ENCODE measurements at regions not wholly inside any gene's neighbourhood (a gene's known extent, or its start where the extent isn't known, plus 50 kb on each side); places are given as distances from the start of the nearest gene placed in this dataset.
"Not testable (repeated sequence)": the region's sequence is repeated elsewhere in the genome, so short reads cannot be mapped to it uniquely, and the experiment has no call there.

DNA sequence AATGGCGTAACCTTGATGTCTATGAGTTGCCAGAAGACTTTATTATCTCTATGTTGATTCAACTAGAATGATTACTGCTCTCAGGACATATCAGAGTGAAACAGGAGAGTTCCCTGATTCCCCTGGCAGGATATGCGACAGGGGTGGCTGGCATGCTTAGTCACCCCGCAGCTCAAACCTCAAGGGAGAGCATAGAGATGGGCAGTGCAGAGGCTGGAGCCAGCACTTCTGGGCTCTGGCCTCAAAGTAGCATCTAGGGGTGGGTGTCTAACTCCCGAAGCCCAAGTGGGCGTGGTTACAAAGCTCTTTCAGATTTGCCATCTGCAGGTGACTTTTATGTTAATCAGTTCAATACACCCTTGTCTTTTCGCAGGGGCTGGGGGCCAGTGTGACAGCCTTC, 391.6 kb downstream of the ADCYAP1 start:
- DNase-seq (ENCODE audit: extremely low read depth, low read depth): no peak
- TF ChIP-seq, protein P1, sequence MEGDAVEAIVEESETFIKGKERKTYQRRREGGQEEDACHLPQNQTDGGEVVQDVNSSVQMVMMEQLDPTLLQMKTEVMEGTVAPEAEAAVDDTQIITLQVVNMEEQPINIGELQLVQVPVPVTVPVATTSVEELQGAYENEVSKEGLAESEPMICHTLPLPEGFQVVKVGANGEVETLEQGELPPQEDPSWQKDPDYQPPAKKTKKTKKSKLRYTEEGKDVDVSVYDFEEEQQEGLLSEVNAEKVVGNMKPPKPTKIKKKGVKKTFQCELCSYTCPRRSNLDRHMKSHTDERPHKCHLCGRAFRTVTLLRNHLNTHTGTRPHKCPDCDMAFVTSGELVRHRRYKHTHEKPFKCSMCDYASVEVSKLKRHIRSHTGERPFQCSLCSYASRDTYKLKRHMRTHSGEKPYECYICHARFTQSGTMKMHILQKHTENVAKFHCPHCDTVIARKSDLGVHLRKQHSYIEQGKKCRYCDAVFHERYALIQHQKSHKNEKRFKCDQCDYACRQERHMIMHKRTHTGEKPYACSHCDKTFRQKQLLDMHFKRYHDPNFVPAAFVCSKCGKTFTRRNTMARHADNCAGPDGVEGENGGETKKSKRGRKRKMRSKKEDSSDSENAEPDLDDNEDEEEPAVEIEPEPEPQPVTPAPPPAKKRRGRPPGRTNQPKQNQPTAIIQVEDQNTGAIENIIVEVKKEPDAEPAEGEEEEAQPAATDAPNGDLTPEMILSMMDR (IDR thresholded peaks at IDR 0.05; ENCODE audit: low read depth, low read length): no peak

DNA sequence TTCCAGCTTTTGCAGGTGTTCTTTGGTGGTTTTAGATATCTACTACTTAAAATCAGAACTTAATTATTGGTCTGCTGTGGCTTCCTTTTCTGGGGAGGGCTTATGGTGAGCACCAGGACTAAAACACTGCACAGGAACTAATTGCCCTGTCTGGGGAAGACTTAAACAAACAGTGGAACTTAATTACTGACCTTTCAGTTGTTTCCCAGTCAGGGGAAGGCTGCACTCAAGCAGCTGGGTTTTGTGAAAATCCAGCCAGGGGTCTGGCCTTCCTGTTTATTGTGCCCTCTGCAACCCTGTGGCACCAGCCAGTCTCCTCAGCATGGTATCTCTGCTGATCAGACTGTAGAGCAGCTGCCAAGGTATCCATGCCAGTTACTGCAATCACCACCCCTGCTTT, 398.2 kb downstream of the ADCYAP1 start:
- TF ChIP-seq, protein P1 (IDR thresholded peaks at IDR 0.05; ENCODE audit: low read depth, low read length): no peak
- no peak for DNase-seq (ENCODE audit: extremely low read depth, low read depth)

DNA sequence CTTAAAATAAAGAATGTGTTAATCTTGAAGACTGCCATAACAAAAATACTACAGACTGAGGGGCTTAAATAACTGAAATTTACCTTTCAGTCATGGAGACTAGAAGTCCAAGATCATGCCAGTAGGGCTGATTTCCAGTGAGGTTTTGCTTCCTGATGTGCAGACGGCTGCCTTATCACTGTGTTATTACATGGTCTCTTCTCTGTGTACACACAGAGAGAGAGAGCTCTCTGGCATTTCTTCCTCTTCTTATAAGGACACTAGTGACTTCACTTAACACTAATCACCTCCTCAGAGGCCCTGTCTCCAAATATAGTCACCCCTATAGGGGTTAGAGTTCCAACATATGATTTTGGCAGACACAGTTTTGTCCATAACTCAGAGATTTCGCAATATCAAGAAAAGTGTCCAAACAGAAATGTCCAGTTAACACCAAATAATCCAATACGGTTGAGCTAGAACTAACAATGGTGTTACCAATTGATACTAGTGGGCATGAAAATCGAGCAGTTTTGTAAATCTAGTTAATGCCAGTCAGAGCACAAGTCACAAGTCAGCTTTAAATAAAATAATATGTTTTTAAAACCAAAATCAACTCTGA, 399.8 kb downstream of the ADCYAP1 start:
- TF ChIP-seq, protein P1 (IDR thresholded peaks at IDR 0.05; ENCODE audit: low read depth, low read length): no peak

DNA sequence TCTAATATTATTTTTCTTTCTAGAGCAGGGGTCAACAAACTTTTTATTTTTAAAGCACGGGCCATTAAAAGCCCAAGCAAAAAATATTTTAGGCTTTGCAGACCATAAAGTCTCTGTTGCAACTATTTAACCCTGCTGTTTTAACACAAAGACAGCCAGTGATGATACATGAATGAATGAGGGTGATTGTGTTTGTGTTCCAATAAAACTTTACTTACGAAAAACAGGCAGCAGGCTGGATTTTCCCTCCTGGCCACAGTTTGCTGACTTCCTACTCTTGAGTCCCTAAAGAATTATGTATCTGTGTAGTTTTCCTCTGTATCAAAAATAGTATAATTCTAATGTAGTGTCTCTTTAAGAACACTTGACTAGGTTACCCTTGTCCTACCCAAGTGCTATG, 402.0 kb downstream of the ADCYAP1 start:
- no peak for DNase-seq (ENCODE audit: extremely low read depth, low read depth)
- TF ChIP-seq, protein P1 (IDR thresholded peaks at IDR 0.05; ENCODE audit: low read depth, low read length): no peak

More for the DNA sequence above, 399.8 kb downstream of the ADCYAP1 start:
- DNase-seq (ENCODE audit: extremely low read depth, low read depth): no peak

DNA sequence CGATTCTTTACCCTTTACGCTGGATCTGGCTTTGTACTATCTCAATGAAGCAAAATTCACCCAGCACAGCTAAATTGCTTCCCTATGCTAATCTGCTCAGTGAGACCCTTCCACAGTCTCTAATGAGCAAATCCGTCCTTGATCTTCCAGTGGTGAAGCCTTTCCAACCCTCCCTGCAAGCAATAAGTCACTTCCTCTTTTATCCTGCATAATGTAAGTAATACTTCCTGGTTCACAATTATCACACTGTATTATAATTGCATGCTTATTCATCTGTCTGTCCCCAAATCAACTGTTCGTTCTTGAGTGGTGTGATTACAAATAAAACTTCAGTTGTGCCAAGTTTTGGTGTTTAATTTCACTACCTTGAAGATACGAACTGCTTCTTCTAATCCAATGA, 404.0 kb downstream of the ADCYAP1 start:
- DNase-seq (ENCODE audit: extremely low read depth, low read depth): no peak

DNA sequence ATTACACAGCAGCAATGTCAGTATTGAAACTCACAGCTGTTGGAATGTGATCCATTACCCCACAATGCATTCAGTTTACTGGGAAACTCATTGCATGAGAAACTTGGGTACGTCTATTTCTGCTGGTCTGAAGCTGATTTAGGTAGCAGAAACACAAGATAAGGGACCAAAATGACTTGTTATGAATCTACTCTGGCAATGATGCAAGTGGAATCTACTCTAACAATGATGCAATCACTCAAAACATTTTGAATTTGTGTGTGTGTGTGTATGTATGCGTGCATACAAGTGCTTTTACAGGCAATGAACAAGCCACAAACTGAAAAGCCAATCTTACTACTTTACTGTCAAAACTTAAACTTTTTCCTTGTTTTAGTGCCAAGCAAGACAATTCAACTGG, 406.7 kb downstream of the ADCYAP1 start:
- TF ChIP-seq, protein P1 (IDR thresholded peaks at IDR 0.05; ENCODE audit: low read depth, low read length): no peak
- DNase-seq (ENCODE audit: extremely low read depth, low read depth): no peak

More for the DNA sequence above, 404.0 kb downstream of the ADCYAP1 start:
- TF ChIP-seq, protein P1 (IDR thresholded peaks at IDR 0.05; ENCODE audit: low read depth, low read length): no peak

DNA sequence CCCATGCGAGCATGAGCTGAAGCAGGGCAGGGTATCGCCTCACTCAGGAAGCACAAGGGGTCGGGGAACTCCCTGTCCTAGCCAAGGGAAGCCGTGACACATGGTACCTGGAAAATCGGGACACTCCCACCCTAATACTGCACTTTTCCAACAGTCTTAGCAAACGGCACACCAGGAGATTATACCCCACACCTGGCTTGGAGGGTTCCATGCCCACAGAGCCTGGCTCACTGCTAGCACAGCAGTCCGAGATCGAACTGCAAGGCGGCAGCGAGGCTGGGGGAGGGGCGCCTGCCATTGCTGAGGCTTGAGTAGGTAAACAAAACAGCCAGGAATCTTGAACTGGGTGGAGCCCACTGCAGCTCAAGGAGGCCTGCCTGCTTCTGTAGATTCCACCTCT, 430.7 kb downstream of the ADCYAP1 start:
- not testable (repeated sequence) for DNase-seq (ENCODE audit: extremely low read depth, low read depth)

DNA sequence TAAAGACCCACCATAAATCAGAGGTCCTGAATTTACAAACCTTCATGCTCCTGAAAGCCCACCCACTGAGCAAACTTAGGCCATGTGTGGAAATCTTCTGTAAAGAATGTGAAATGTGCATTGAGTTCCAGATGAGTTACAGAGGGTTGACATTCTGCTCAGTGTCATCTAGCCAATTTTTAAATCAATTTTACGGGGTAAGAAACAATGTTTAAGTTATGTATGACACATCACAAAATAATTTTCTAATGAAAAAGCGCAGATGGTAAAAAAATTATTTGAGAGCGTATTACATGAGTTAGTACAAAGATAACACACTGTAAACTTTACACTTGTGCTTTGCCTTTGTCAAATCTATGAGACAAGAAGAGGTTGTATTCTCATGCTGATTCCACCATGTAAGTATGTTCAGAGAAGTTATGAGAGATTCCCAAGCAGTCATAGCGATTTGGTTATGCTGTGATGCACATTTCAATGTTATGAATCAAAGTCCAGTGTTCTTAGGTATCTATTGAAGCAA, 446.3 kb downstream of the ADCYAP1 start:
- DNase-seq (ENCODE audit: extremely low read depth, low read depth): no peak
- TF ChIP-seq, protein P1 (IDR thresholded peaks at IDR 0.05; ENCODE audit: low read depth, low read length): no peak

Measured in AG09319 (cell line).